ENCODE measurements at regions not wholly inside any gene's neighbourhood (a gene's known extent, or its start where the extent isn't known, plus 50 kb on each side); places are given as distances from the start of the nearest gene placed in this dataset.

GRCh38 chr10:2362331-2362730 is 625.0 kb upstream of the ADARB2 start:
- TF ChIP-seq CTCF (IDR thresholded peaks at IDR 0.05; ENCODE audit: unreplicated experiment), result no peak
- ChIA-PET POLR2A (no interaction called here), CTCF (no interaction called here)
- H3K27me3 Mint-ChIP-seq (ENCODE audit: insufficient read depth, unreplicated experiment), result no peaks in the 10 kb centered on the region
- H3K4me1 Mint-ChIP-seq (ENCODE audit: insufficient read depth, unreplicated experiment), result no peaks in the 10 kb centered on the region
- DNase-seq (ENCODE audit: unreplicated experiment), result no peak
- no peak overlapping the region for H3K27ac Mint-ChIP-seq (ENCODE audit: low read depth, unreplicated experiment)
- H3K9me3 Mint-ChIP-seq (ENCODE audit: unreplicated experiment), result no peaks in the 10 kb centered on the region
- no TSS peak for BruUV-seq (replicated peaks)
- intact Hi-C loops (cut with micrococcal nuclease), result no loop called here
- H3K36me3 Mint-ChIP-seq (ENCODE audit: insufficient read depth, unreplicated experiment), result no peaks in the 10 kb centered on the region
- H3K4me3 Mint-ChIP-seq (ENCODE audit: unreplicated experiment), result no peak overlapping the region

GRCh38 chr10:2358586-2358985 is 621.3 kb upstream of the ADARB2 start:
- no TSS peak for BruUV-seq (replicated peaks)
- intact Hi-C loops (cut with micrococcal nuclease), result no loop called here

GRCh38 chr10:2356670-2357069 is 619.3 kb upstream of the ADARB2 start:
- DNase-seq (ENCODE audit: unreplicated experiment), result no peak
- no peak for TF ChIP-seq CTCF (IDR thresholded peaks at IDR 0.05; ENCODE audit: unreplicated experiment)
- ChIA-PET CTCF (interaction anchor here (0.5 kb wide), 1 partner anchor 21 kb away, joined by 3 read pairs; no protein-coding TSS in a partner anchor), POLR2A (no interaction called here)
- Mint-ChIP-seq H3K27ac (ENCODE audit: low read depth, unreplicated experiment) (no peak overlapping the region), H3K4me3 (ENCODE audit: unreplicated experiment) (no peak overlapping the region), H3K4me1 (ENCODE audit: insufficient read depth, unreplicated experiment) (no peaks in the 10 kb centered on the region), H3K9me3 (ENCODE audit: unreplicated experiment) (no peaks in the 10 kb centered on the region), H3K27me3 (ENCODE audit: insufficient read depth, unreplicated experiment) (no peaks in the 10 kb centered on the region), H3K36me3 (ENCODE audit: insufficient read depth, unreplicated experiment) (no peaks in the 10 kb centered on the region)
- no TSS peak for BruUV-seq (replicated peaks)
- intact Hi-C loops (cut with micrococcal nuclease), result no loop called here

More at GRCh38 chr10:2358586-2358985, 621.3 kb upstream of the ADARB2 start:
- DNase-seq (ENCODE audit: unreplicated experiment), result no peak
- Mint-ChIP-seq H3K9me3 (ENCODE audit: unreplicated experiment) (no peaks in the 10 kb centered on the region), H3K4me1 (ENCODE audit: insufficient read depth, unreplicated experiment) (no peaks in the 10 kb centered on the region), H3K4me3 (ENCODE audit: unreplicated experiment) (no peak overlapping the region), H3K27ac (ENCODE audit: low read depth, unreplicated experiment) (no peak overlapping the region), H3K27me3 (ENCODE audit: insufficient read depth, unreplicated experiment) (no peaks in the 10 kb centered on the region), H3K36me3 (ENCODE audit: insufficient read depth, unreplicated experiment) (no peaks in the 10 kb centered on the region)
- ChIA-PET CTCF (no interaction called here), POLR2A (interaction anchor here (0.7 kb wide), 1 partner anchor 1232 kb away, joined by 3 read pairs; no protein-coding TSS in a partner anchor)
- no peak for TF ChIP-seq CTCF (IDR thresholded peaks at IDR 0.05; ENCODE audit: unreplicated experiment)

- BruUV-seq (replicated peaks), result no TSS peak
- Mint-ChIP-seq H3K36me3 (ENCODE audit: insufficient read depth, unreplicated experiment) (no peaks in the 10 kb centered on the region), H3K27ac (ENCODE audit: low read depth, unreplicated experiment) (no peak overlapping the region), H3K4me3 (ENCODE audit: unreplicated experiment) (no peak overlapping the region), H3K4me1 (ENCODE audit: insufficient read depth, unreplicated experiment) (no peaks in the 10 kb centered on the region), H3K27me3 (ENCODE audit: insufficient read depth, unreplicated experiment) (no peaks in the 10 kb centered on the region), H3K9me3 (ENCODE audit: unreplicated experiment) (no peaks in the 10 kb centered on the region)
- DNase-seq (ENCODE audit: unreplicated experiment), result no peak
- ChIA-PET CTCF (no interaction called here), POLR2A (no interaction called here)
- no peak for TF ChIP-seq CTCF (IDR thresholded peaks at IDR 0.05; ENCODE audit: unreplicated experiment)
- intact Hi-C loops (cut with micrococcal nuclease), result no loop called here
Observed at GRCh38 chr10:2351566-2351965, 614.2 kb upstream of the ADARB2 start.

Measured in MCF 10A (cell line).